K562 (cell line): ENCODE measurements at regions not wholly inside any gene's neighbourhood (a gene's known extent, or its start where the extent isn't known, plus 50 kb on each side); places are given as distances from the start of the nearest gene placed in this dataset.
A peak's percentile ranks its signal among the peaks of the same experiment; 100 is the strongest.
"Not testable (repeated sequence)": the region's sequence is repeated elsewhere in the genome, so short reads cannot be mapped to it uniquely, and the experiment has no call there.

Source experiments
- ATAC-seq: fragments of 200-7000 bp; cut with Tn5 transposase; 3 replicates; pipeline ENCODE4 v1.9.1; 2020; ENCODE audit warnings: moderate library complexity
- BruUV-seq: library from RNA; stranded (reverse); fragments of 400-500 nt; replicated peaks from 2 replicates; lab custom pipeline; 2021; lab: Mats Ljungman, UMichigan
- CTCF ChIA-PET: fragments of 300-600 bp; formaldehyde crosslinking; extraction: SDS; loops from one replicate; lab custom pipeline; 2021; ENCODE audit warnings: low intra/inter-chr PET ratio; lab: Yijun Ruan, JAX
- POLR2A ChIA-PET: fragments of 300-600, 350-650 bp; sonication (Branson Sonifier 250); formaldehyde crosslinking; extraction: SDS; loops from one replicate; lab custom pipeline; 2021; ENCODE audit warnings: antibody characterized with exemption, inconsistent platforms; lab: Yijun Ruan, JAX
- DNase-seq, 4 experiments: peaks; one replicate each; pipeline versions ENCODE4 v3.0.0 to v3.0.0-alpha.2; 2011 to 2018; ENCODE audit warnings: low spot score in 3 of 4, mixed read lengths in 3 of 4; ENCODE audit errors: extremely low read depth in 1 of 4
- FAIRE-seq: peaks from 2 replicates; lab custom pipeline; 2011; peaks lifted over from hg19 to GRCh38; lab: Jason Lieb, UNC
- H2AFZ ChIP-seq: 2 replicates; pipeline ENCODE4 v1.6.0; 2011; ENCODE audit warnings: low read depth, low read length, control low read depth, inconsistent platforms
- H3K27ac ChIP-seq: fragments of 200-600 bp; 3 replicates; pipeline ENCODE4 v1.8.0; 2011; ENCODE audit warnings: low read depth, mild to moderate bottlenecking, control low read depth, inconsistent platforms, low read length, moderate library complexity, mixed read lengths; ENCODE audit errors: extremely low read depth
- H3K27me3 ChIP-seq, 2 experiments: fragments of 300-600 bp in 1 of 2; 2 replicates in 1 of 2; 3 replicates in 1 of 2; pipeline versions ENCODE4 v1.6.0 to v1.8.0; 2011; ENCODE audit warnings: inconsistent platforms in 2 of 2, low read length in 2 of 2, mild to moderate bottlenecking in 1 of 2, mixed read lengths in 1 of 2, moderate library complexity in 1 of 2; ENCODE audit not compliant: control insufficient read depth in 2 of 2, insufficient read depth in 2 of 2
- H3K36me3 ChIP-seq: fragments of 300-600 bp; 3 replicates; pipeline ENCODE4 v1.8.0; 2011; ENCODE audit warnings: mild to moderate bottlenecking, low read length, inconsistent platforms; ENCODE audit not compliant: control insufficient read depth, insufficient read depth
- H3K4me1 ChIP-seq, 2 experiments: fragments of 200-600 bp in 1 of 2; replicated peaks in 1 of 2; 2 replicates in 1 of 2; 3 replicates in 1 of 2; pipeline versions ENCODE4 v1.5.1 to v1.8.0; 2011; ENCODE audit warnings: inconsistent platforms in 2 of 2, low read length in 2 of 2, mild to moderate bottlenecking in 1 of 2, mixed read lengths in 1 of 2, moderate library complexity in 1 of 2; ENCODE audit not compliant: control insufficient read depth in 2 of 2, insufficient read depth in 2 of 2
- H3K4me2 ChIP-seq: 2 replicates; pipeline ENCODE4 v1.6.1; 2011; ENCODE audit warnings: low read length, control low read depth, inconsistent platforms, mixed read lengths; ENCODE audit not compliant: insufficient read depth
- H3K4me3 ChIP-seq: fragments of 200-600 bp; sonication (generic), shearing (Covaris generic); 2 replicates; pipeline ENCODE4 v1.5.1; 2016; ENCODE audit warnings: control low read depth, inconsistent platforms
- H3K79me2 ChIP-seq: fragments of 200-600 bp; 3 replicates; pipeline ENCODE4 v1.8.0; 2011; ENCODE audit warnings: low read length, inconsistent platforms; ENCODE audit not compliant: control insufficient read depth, insufficient read depth
- H3K9ac ChIP-seq, 2 experiments: 2 replicates each; pipeline versions ENCODE4 v1.6.0 to v1.6.1; 2011; ENCODE audit warnings: low read depth in 2 of 2, low read length in 2 of 2, control low read depth in 1 of 2, inconsistent platforms in 1 of 2, mild to moderate bottlenecking in 1 of 2, mixed read lengths in 1 of 2; ENCODE audit not compliant: insufficient read depth in 1 of 2
- H3K9me1 ChIP-seq: one replicate; pipeline ENCODE4 v1.6.0; 2011; ENCODE audit warnings: inconsistent platforms, mild to moderate bottlenecking, low read length, moderate library complexity; ENCODE audit not compliant: control insufficient read depth, insufficient read depth
- H3K9me3 ChIP-seq: replicated peaks from 2 replicates; pipeline ENCODE4 v1.5.1; 2011; ENCODE audit warnings: low read depth, low read length, inconsistent platforms; ENCODE audit not compliant: control insufficient read depth, insufficient read depth
- H4K20me1 ChIP-seq: replicated peaks from 2 replicates; pipeline ENCODE4 v1.6.1; 2011; ENCODE audit warnings: low read length, inconsistent platforms, mixed read lengths; ENCODE audit not compliant: control insufficient read depth, insufficient read depth
- BCOR ChIP-seq: fragments of 450-650 bp; IDR thresholded peaks from 2 replicates; pipeline ENCODE4 v1.6.1; 2016
- DDX20 ChIP-seq: fragments of 450-650 bp; IDR thresholded peaks from 2 replicates; pipeline ENCODE4 v1.6.1; 2016; ENCODE audit warnings: missing genetic modification characterization, low read depth, mild to moderate bottlenecking, missing compliant biosample characterization, moderate library complexity
- KDM1A ChIP-seq, 2 experiments: fragments of 450-650 bp; IDR thresholded peaks; 2 replicates each; pipeline ENCODE4 v1.6.1; 2016; ENCODE audit warnings: mild to moderate bottlenecking in 2 of 2
- RBM25 ChIP-seq: fragments of 200-400 bp; formaldehyde crosslinking; IDR thresholded peaks from 2 replicates; pipeline ENCODE4 v1.6.1; 2018; ENCODE audit warnings: low read length, low read depth, moderate library complexity; ENCODE audit not compliant: severe bottlenecking
- ZNF146 ChIP-seq: IDR thresholded peaks from one replicate; pipeline ENCODE4 v1.6.1; 2018; ENCODE audit warnings: missing compliant biosample characterization; ENCODE audit not compliant: unreplicated experiment
- ZNF24 ChIP-seq: fragments of 450-650 bp; IDR thresholded peaks from 2 replicates; pipeline ENCODE4 v1.6.1; 2016
- whole genome bisulfite sequencing: fragments of 100-300 bp; shearing (Covaris generic); methylation state at CpG from one replicate; pipeline ENCODE4 v1.1.6; 2016; ENCODE audit warnings: low coverage, mixed read lengths; ENCODE audit not compliant: insufficient coverage; ENCODE audit errors: missing lambda C conversion rate; 5-methylcytosine and 5-hydroxymethylcytosine counted together
- in situ Hi-C: fragments of 300-500 bp; cut with MboI; formaldehyde crosslinking; loops from 4 replicates; pipeline ENCODE4 v1.15.0; 2018; ENCODE audit warnings: inconsistent platforms, mixed read lengths
- intact Hi-C: fragments of 100-400 bp; cut with micrococcal nuclease; formaldehyde crosslinking; loops from 2 replicates; pipeline ENCODE4 v1.14.2; 2022
- TF ChIP-seq, protein P1 (sequence below): sonication (generic); formaldehyde crosslinking; IDR thresholded peaks from 2 replicates; pipeline ENCODE4 v1.5.0; 2020; ENCODE audit warnings: missing genetic modification reagents

DNA sequence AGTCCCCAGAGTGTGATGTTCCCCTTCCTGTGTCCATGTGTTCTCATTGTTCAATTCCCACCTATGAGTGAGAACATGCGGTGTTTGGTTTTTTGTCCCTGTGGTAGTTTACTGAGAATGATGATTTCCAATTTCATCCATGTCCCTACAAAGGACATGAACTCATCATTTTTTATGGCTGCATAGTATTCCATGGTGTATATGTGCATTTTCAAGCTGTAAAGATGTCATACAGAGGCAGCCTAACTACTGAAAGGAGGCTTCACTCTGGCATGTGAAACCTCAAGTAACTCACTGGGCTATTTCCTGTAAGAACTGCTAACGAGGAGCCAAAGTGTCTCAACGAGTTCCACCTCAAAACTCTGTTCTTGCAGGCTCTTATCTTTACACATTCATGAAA lies 113.8 kb upstream of the FAT1 start:
- FAIRE-seq, H3K27me3 ChIP-seq, in situ Hi-C loops, intact Hi-C loops, H3K36me3 ChIP-seq, H3K79me2 ChIP-seq, H3K9me3 ChIP-seq, H3K4me3 ChIP-seq, ATAC-seq, H3K4me2 ChIP-seq, BruUV-seq, H2AFZ ChIP-seq, H4K20me1 ChIP-seq, POLR2A ChIA-PET, H3K27ac ChIP-seq, H3K9ac ChIP-seq, H3K9me1 ChIP-seq, DNase-seq, CTCF ChIA-PET: not testable (repeated sequence)
- peaks cover 10 to 16% of the 10 kb centered on the region in 2 experiments for H3K4me1 ChIP-seq
- peak; percentile 91 for TF ChIP-seq ZNF146 (CRISPR knock-in tag)
- TF ChIP-seq KDM1A (IDR thresholded peaks at IDR 0.05) = peak; percentile 30 to 41; a peak in 2 of 4 replicates
- TF ChIP-seq BCOR = peak; percentile 69
- peak; percentile 56 for TF ChIP-seq RBM25
- WGBS = 80% methylated on average over 2 of the region's 3 CpGs

DNA sequence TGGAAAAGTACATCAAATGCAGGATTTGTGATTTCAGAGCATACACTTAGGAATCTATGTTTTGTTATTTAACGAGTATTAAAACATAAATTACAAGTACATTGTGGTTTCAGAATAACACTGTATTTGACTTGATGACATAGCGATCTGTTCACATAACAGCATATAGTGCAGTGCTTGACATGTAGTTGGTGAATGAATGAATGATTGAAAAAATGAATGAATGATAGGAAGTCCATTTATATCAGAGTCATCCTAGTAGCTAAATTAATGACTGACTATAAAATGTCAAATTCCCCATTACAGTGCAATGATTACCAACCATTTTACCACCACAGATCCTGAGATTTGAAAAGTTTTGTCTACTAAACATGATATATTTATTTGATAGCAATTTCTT lies 114.6 kb upstream of the FAT1 start:
- Histone ChIP-seq H2AFZ (no peak overlapping the region), H3K36me3 (no peaks in the 10 kb centered on the region; the same call in 2 of the 3 replicates), H3K27me3 (no peaks in the 10 kb centered on the region), H3K9me1 (no peaks in the 10 kb centered on the region), H3K4me1 (peaks cover 10 to 11% of the 10 kb centered on the region in 2 experiments), H3K79me2 (peaks cover under 1% of the 10 kb centered on the region; the same call in 1 of the 3 replicates), H3K9ac (no peak overlapping the region), H3K9me3 (no peaks in the 10 kb centered on the region), H3K4me2 (no peak overlapping the region), H3K4me3 (no peak overlapping the region), H3K27ac (no peak overlapping the region), H4K20me1 (no peaks in the 10 kb centered on the region)
- DNase-seq (no peak), ATAC-seq (no peak), FAIRE-seq (no peak)
- CTCF ChIA-PET = no interaction called here
- 86% methylated on average over 2 of the region's 2 CpGs for WGBS
- BruUV-seq = no TSS peak
- intact Hi-C loops (no loop called here), in situ Hi-C loops (no loop called here)
- POLR2A ChIA-PET = no interaction called here
- TF ChIP-seq ZNF24 = peak; percentile 91
- no peak for TF ChIP-seq DDX20 (tag)
- TF ChIP-seq, protein P1, sequence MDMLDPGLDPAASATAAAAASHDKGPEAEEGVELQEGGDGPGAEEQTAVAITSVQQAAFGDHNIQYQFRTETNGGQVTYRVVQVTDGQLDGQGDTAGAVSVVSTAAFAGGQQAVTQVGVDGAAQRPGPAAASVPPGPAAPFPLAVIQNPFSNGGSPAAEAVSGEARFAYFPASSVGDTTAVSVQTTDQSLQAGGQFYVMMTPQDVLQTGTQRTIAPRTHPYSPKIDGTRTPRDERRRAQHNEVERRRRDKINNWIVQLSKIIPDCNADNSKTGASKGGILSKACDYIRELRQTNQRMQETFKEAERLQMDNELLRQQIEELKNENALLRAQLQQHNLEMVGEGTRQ = no peak
- TF ChIP-seq, all 486 proteins: peak for 1
